GM19351 (cell line): ENCODE measurements at regions not wholly inside any gene's neighbourhood (a gene's known extent, or its start where the extent isn't known, plus 50 kb on each side); places are given as distances from the start of the nearest gene placed in this dataset.

Experiments
- ATAC-seq: cut with Tn5 transposase; IDR thresholded peaks from one replicate; pipeline ENCODE4 v1.9.1; 2021; ENCODE audit warnings: mild to moderate bottlenecking, moderate library complexity; ENCODE audit not compliant: unreplicated experiment

- ATAC-seq: no peak
Observed at GRCh38 chr6:71584712-71585436, 296.3 kb downstream of the OGFRL1 start.

- no peak for ATAC-seq
Observed at GRCh38 chr6:71585472-71585871, 296.9 kb downstream of the OGFRL1 start.

GRCh38 chr6:71588490-71588889, 297.9 kb upstream of the RIMS1 start:
- no peak for ATAC-seq

- no peak for ATAC-seq
Observed at GRCh38 chr6:71589254-71589653, 297.1 kb upstream of the RIMS1 start.

- no peak for ATAC-seq
Observed at GRCh38 chr6:71592643-71593042, 293.7 kb upstream of the RIMS1 start.

- ATAC-seq: no peak
Observed at GRCh38 chr6:71599359-71599758, 287.0 kb upstream of the RIMS1 start.

- ATAC-seq: no peak
Observed at GRCh38 chr6:71602385-71603007, 283.9 kb upstream of the RIMS1 start.

- no peak for ATAC-seq
Observed at GRCh38 chr6:71603021-71603420, 283.3 kb upstream of the RIMS1 start.

GRCh38 chr6:71608646-71609045, 277.7 kb upstream of the RIMS1 start:
- ATAC-seq: no peak

GRCh38 chr6:71619836-71620235, 266.5 kb upstream of the RIMS1 start:
- no peak for ATAC-seq

- no peak for ATAC-seq
Observed at GRCh38 chr6:71621918-71622519, 264.3 kb upstream of the RIMS1 start.

- peak; percentile 64 for ATAC-seq
Observed at GRCh38 chr6:71642120-71642519, 244.2 kb upstream of the RIMS1 start.

GRCh38 chr6:71642793-71643192, 243.6 kb upstream of the RIMS1 start:
- no peak for ATAC-seq

GRCh38 chr6:71645299-71645698, 241.1 kb upstream of the RIMS1 start:
- no peak for ATAC-seq

- ATAC-seq: no peak
Observed at GRCh38 chr6:71649915-71650314, 236.4 kb upstream of the RIMS1 start.

GRCh38 chr6:71651636-71652035, 234.7 kb upstream of the RIMS1 start:
- no peak for ATAC-seq

GRCh38 chr6:71656121-71656520, 230.2 kb upstream of the RIMS1 start:
- ATAC-seq: no peak

GRCh38 chr6:71665931-71666330, 220.4 kb upstream of the RIMS1 start:
- ATAC-seq: no peak

- no peak for ATAC-seq
Observed at GRCh38 chr6:71672876-71673275, 213.5 kb upstream of the RIMS1 start.

GRCh38 chr6:71675386-71675785, 211.0 kb upstream of the RIMS1 start:
- no peak for ATAC-seq

GRCh38 chr6:71676298-71676697, 210.1 kb upstream of the RIMS1 start:
- ATAC-seq: no peak

GRCh38 chr6:71678091-71678490, 208.3 kb upstream of the RIMS1 start:
- ATAC-seq: no peak
